Transverse colon (tissue), 4 donors: ENCODE measurements at regions not wholly inside any gene's neighbourhood (a gene's known extent, or its start where the extent isn't known, plus 50 kb on each side); places are given as distances from the start of the nearest gene placed in this dataset.

ENCODE experiments used
- POLR2AphosphoS5 ChIP-seq, 3 donors: sonication (generic); formaldehyde crosslinking; IDR thresholded peaks; one replicate each; pipeline ENCODE4 v1.6.1; 2016; ENCODE audit warnings: antibody characterized with exemption in 3 of 3
- TF ChIP-seq, protein P1 (sequence below), 5 experiments: fragments of 200-600 bp in 3 of 5; fragments of 450-650 bp in 2 of 5; sonication (generic) in 3 of 5; IDR thresholded peaks; 1 replicate in 2 of 5; 2 replicates in 3 of 5; pipeline ENCODE4 v1.5.1; 2016 to 2017; ENCODE audit warnings: antibody characterized with exemption in 5 of 5, inconsistent platforms in 3 of 5, mild to moderate bottlenecking in 2 of 5, moderate library complexity in 1 of 5

DNA sequence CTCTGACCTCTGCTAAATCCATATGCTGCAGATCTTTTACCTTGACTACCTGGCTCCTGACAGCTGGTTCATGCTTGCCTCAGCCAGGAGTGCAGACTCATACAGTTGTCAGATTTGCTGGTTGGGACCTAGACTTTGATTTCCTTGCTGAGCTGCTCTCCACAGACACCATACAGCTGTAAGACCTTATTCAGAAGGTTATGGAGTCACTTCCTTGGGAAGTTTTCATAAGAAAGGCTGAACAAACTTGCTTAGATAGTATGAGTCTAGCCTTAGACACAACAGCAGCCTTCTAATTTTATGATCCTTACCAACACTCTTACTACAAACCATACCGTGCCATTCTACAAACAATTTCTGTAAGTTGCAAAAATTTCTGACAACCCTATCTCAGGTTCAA is 102.9 kb downstream of the EDN1 start:
- TF ChIP-seq, protein P1, sequence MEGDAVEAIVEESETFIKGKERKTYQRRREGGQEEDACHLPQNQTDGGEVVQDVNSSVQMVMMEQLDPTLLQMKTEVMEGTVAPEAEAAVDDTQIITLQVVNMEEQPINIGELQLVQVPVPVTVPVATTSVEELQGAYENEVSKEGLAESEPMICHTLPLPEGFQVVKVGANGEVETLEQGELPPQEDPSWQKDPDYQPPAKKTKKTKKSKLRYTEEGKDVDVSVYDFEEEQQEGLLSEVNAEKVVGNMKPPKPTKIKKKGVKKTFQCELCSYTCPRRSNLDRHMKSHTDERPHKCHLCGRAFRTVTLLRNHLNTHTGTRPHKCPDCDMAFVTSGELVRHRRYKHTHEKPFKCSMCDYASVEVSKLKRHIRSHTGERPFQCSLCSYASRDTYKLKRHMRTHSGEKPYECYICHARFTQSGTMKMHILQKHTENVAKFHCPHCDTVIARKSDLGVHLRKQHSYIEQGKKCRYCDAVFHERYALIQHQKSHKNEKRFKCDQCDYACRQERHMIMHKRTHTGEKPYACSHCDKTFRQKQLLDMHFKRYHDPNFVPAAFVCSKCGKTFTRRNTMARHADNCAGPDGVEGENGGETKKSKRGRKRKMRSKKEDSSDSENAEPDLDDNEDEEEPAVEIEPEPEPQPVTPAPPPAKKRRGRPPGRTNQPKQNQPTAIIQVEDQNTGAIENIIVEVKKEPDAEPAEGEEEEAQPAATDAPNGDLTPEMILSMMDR (IDR thresholded peaks at IDR 0.05): no peak
- no peak for TF ChIP-seq POLR2AphosphoS5 (IDR thresholded peaks at IDR 0.05)
